ENCODE measurements at regions not wholly inside any gene's neighbourhood (a gene's known extent, or its start where the extent isn't known, plus 50 kb on each side); places are given as distances from the start of the nearest gene placed in this dataset.

DNA sequence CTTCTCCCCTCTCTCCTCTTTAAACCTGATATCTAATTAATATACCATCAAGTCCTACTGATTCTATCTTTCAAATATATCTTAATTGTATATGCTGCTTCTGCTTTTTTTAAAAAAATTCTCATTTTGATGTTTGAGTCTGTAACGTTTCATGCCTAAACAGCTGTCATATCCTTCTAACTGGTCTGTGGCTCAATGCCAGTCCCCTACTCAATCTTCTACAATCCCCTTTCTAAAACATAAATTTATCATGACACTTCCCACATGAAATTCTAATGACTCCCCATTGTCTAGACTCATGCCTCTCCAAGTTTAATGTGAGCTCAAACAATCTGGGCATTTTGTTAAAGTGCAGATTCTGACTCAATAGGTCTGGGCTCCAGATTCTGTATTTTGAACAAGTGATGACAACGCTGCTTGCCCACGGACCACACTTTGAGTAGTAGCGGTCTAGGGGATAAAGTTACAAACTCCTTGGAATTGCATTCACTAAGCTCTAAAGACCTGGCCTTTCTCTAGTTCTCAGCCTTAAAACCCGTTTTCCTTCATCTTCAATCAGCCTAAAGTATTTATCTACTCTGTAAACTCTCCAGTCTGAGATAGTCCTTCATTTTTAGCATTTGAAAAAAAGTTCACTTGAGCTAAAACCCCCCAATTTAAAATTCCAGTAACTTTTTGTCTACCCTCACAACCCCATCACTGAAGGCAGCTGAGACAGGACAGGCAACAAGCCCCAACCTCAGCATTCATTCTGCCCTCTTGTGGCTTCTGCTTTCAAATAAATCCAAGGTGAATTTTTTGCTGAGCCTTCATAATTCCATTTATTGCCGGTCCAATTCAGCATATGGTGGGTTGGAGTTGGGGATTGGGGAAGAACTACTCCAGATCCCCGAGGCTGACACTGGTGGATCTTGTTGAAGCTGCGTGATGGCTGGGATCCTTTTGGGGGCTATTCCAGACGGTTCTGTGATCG lies 88.1 kb upstream of the THRB start:
- RAD21 ChIA-PET (ENCODE audit: unreplicated experiment) = no interaction called here
- no peak for DNase-seq (ENCODE audit: low read depth, low spot score)
- Histone ChIP-seq H3K4me1 (ENCODE audit: control insufficient read depth, insufficient read depth, low read length) (no peaks in the 10 kb centered on the region), H3K4me2 (ENCODE audit: control insufficient read depth, insufficient read depth) (no peak overlapping the region), H3K4me3 (no peak overlapping the region), H4K20me1 (ENCODE audit: control insufficient read depth, insufficient read depth) (no peaks in the 10 kb centered on the region), H3K79me2 (ENCODE audit: control insufficient read depth, insufficient read depth, low read length) (no peaks in the 10 kb centered on the region), H2AFZ (ENCODE audit: control insufficient read depth, low read depth, low read length) (no peak overlapping the region), H3K27me3 (replicated peaks in 1 of 2; ENCODE audit: control insufficient read depth in 2 of 2, insufficient read depth in 2 of 2, low read length in 1 of 2) (no peaks in the 10 kb centered on the region; a peak in 1 of 4 replicates), H3K9me3 (replicated peaks; ENCODE audit: control insufficient read depth, insufficient read depth, low read length) (no peaks in the 10 kb centered on the region), H3K9ac (ENCODE audit: control insufficient read depth, insufficient read depth, low read length) (no peak overlapping the region), H3K36me3 (ENCODE audit: control insufficient read depth in 2 of 2, insufficient read depth in 2 of 2, low read length in 1 of 2) (no peaks in the 10 kb centered on the region), H3K27ac (ENCODE audit: control insufficient read depth, insufficient read depth) (no peak overlapping the region)
- intact Hi-C loops (cut with micrococcal nuclease; ENCODE audit: unreplicated experiment) = no loop called here
- POLR2A ChIA-PET = no interaction called here
- no peak for FAIRE-seq
- SMC1A ChIA-PET (ENCODE audit: uncharacterized antibody, unreplicated experiment) = interaction anchor here (1.2 kb wide), 1 partner anchor 15 kb away, joined by 3 read pairs; no protein-coding TSS in a partner anchor
- TF ChIP-seq GABPA (IDR thresholded peaks at IDR 0.05; ENCODE audit: low read depth) (no peak), MXI1 (IDR thresholded peaks at IDR 0.05; ENCODE audit: low read depth, low read length) (no peak), SPI1 (IDR thresholded peaks at IDR 0.05; ENCODE audit: borderline replicate concordance, insufficient read depth, low read depth, low read length) (no peak), ZSCAN29 (IDR thresholded peaks at IDR 0.05) (no peak), NFYA (IDR thresholded peaks at IDR 0.05; ENCODE audit: borderline replicate concordance, low read depth, low read length) (no peak), CBX5 (IDR thresholded peaks at IDR 0.05; ENCODE audit: low read depth) (no peak), STAT3 (IDR thresholded peaks at IDR 0.05; ENCODE audit: low read depth, low read length) (no peak)
- TF ChIP-seq, protein P1, sequence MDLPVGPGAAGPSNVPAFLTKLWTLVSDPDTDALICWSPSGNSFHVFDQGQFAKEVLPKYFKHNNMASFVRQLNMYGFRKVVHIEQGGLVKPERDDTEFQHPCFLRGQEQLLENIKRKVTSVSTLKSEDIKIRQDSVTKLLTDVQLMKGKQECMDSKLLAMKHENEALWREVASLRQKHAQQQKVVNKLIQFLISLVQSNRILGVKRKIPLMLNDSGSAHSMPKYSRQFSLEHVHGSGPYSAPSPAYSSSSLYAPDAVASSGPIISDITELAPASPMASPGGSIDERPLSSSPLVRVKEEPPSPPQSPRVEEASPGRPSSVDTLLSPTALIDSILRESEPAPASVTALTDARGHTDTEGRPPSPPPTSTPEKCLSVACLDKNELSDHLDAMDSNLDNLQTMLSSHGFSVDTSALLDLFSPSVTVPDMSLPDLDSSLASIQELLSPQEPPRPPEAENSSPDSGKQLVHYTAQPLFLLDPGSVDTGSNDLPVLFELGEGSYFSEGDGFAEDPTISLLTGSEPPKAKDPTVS (IDR thresholded peaks at IDR 0.05; ENCODE audit: low read depth, low read length) = no peak
- TF ChIP-seq, protein P2, sequence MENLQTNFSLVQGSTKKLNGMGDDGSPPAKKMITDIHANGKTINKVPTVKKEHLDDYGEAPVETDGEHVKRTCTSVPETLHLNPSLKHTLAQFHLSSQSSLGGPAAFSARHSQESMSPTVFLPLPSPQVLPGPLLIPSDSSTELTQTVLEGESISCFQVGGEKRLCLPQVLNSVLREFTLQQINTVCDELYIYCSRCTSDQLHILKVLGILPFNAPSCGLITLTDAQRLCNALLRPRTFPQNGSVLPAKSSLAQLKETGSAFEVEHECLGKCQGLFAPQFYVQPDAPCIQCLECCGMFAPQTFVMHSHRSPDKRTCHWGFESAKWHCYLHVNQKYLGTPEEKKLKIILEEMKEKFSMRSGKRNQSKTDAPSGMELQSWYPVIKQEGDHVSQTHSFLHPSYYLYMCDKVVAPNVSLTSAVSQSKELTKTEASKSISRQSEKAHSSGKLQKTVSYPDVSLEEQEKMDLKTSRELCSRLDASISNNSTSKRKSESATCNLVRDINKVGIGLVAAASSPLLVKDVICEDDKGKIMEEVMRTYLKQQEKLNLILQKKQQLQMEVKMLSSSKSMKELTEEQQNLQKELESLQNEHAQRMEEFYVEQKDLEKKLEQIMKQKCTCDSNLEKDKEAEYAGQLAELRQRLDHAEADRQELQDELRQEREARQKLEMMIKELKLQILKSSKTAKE (IDR thresholded peaks at IDR 0.05; ENCODE audit: low read depth, poor library complexity, severe bottlenecking) = no peak
- WGBS (ENCODE audit: insufficient coverage, insufficient replicate concordance, low lambda C conversion rate, missing lambda C conversion rate) = 28% methylated on average over 10 of the region's 10 CpGs
- ATAC-seq = no peak
- in situ Hi-C loops (cut with MboI) = no loop called here
- BruUV-seq (replicated peaks) = no TSS peak
- CTCF ChIA-PET = interaction anchor here (1.7 kb wide), 1 partner anchor 14 kb away, joined by 4 read pairs; no protein-coding TSS in a partner anchor

Measured in GM12878 (cell line).